ENCODE measurements at regions not wholly inside any gene's neighbourhood (a gene's known extent, or its start where the extent isn't known, plus 50 kb on each side); places are given as distances from the start of the nearest gene placed in this dataset.

DNA sequence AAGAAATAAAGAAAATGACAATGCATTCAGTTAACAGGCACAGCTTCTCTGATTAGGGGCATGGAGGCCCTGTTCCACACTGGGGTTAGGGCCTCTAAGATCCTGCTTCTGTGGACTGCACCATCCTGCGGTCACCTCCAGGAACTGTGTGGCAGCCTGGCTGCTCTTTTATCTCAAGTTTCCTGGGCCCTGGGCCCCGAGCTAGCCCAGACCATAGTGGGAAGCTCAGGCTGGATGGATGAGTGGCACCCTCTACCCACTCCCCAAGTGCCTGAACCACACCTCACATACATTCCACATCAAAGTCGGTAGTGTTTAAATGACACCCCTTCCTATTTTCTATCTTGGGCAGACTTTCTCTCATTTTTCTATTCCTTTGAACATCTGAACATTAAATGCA is 461.5 kb upstream of the MKI67 start:
- Histone ChIP-seq H3K27me3 (ENCODE audit: insufficient read depth, low read length) (no peaks in the 10 kb centered on the region), H3K4me1 (ENCODE audit: insufficient read depth, low read length) (no peaks in the 10 kb centered on the region), H3K36me3 (ENCODE audit: insufficient read depth, low read length) (no peaks in the 10 kb centered on the region), H3K4me3 (ENCODE audit: low read length) (no peak overlapping the region), H3K9me3 (ENCODE audit: low read length) (no peaks in the 10 kb centered on the region), H2AFZ (ENCODE audit: low read depth, low read length) (no peak overlapping the region)

DNA sequence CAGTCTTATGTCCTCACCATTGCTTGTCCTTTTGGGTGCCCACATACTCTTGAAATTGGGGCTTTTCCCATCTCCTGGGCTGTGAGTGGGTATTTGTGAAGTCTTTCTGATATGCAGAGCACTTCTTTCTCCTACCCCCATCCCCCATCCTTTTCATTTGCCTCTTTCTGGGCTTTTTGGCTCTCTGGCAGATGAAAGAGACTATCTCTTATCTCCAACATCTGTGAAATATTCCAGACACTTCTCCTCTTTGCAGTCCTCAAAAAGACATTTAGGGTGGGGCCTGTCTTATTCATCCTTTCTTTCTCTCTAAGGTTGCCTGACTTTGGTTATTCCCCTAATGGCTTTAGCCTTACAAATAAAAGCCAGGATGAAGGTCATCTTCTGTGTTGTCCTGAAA is 462.2 kb upstream of the MKI67 start:
- Histone ChIP-seq H2AFZ (ENCODE audit: low read depth, low read length) (no peak overlapping the region), H3K4me3 (ENCODE audit: low read length) (no peak overlapping the region), H3K27me3 (ENCODE audit: insufficient read depth, low read length) (no peaks in the 10 kb centered on the region), H3K4me1 (ENCODE audit: insufficient read depth, low read length) (no peaks in the 10 kb centered on the region), H3K36me3 (ENCODE audit: insufficient read depth, low read length) (no peaks in the 10 kb centered on the region), H3K9me3 (ENCODE audit: low read length) (no peaks in the 10 kb centered on the region)

DNA sequence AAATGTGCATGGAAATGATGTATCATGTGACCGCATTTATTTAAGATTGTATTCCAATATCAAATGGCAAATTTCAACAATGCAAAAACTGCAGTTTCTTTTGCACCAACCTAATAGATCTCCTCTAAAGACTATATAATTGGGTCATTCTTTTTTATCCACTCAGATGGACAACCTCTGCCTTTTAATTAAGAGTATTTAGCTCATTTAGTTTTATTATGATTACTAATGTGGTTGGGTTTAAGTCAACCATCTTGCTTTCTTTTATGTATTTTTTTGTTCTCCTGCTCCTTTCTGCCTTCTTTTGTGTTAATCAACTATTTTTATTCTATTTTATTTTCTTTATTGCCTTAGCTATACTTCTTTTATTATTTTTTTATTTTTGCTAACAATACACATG is 468.5 kb upstream of the MKI67 start:
- Histone ChIP-seq H3K9me3 (ENCODE audit: low read length) (no peaks in the 10 kb centered on the region), H2AFZ (ENCODE audit: low read depth, low read length) (no peak overlapping the region), H3K4me1 (ENCODE audit: insufficient read depth, low read length) (no peaks in the 10 kb centered on the region), H3K36me3 (ENCODE audit: insufficient read depth, low read length) (no peaks in the 10 kb centered on the region), H3K4me3 (ENCODE audit: low read length) (no peak overlapping the region), H3K27me3 (ENCODE audit: insufficient read depth, low read length) (no peaks in the 10 kb centered on the region)

DNA sequence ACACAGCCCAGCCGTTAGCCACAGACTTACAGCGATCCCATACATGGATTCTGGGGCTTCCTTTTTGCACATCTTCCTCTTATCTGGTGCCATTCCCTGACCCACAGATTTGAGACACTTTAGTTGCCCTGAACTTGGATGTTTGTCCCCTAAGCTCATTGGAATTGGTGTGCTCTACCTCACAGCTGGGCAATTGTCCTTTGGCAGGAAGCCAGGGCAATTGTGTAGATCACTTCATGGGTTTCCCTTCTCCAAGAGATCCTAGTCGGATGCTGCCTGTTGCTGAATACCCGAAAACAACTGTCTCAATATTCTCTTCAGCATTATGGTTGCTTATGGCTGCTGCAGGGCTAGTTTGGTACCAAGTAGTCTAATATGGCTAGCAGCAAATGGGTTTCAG is 470.7 kb upstream of the MKI67 start:
- no peak overlapping the region for H3K4me3 ChIP-seq (ENCODE audit: low read length)
- H2AFZ ChIP-seq (ENCODE audit: low read depth, low read length), result no peak overlapping the region
- H3K4me1 ChIP-seq (ENCODE audit: insufficient read depth, low read length), result no peaks in the 10 kb centered on the region
- H3K36me3 ChIP-seq (ENCODE audit: insufficient read depth, low read length), result no peaks in the 10 kb centered on the region
- no peaks in the 10 kb centered on the region for H3K27me3 ChIP-seq (ENCODE audit: insufficient read depth, low read length)
- no peaks in the 10 kb centered on the region for H3K9me3 ChIP-seq (ENCODE audit: low read length)

DNA sequence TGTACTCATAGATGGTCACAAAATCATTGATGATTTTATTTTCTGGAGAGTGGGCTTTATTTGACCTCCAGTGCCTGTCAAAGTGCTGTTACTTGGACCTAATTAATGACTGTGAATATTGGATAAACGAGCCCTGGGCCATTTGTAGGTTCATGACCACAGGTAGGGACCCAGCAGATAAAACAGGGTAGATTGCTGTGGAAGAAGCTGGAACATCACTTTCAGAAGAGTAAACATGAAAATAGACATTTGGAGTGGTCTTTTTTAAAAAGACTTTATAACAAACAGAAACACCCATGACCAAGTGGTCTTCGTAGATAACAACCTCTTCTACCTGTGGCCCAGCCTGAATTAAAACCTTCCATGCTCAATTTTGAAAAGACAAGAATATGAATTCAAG is 472.8 kb upstream of the MKI67 start:
- H3K36me3 ChIP-seq (ENCODE audit: insufficient read depth, low read length), result no peaks in the 10 kb centered on the region
- H3K4me3 ChIP-seq (ENCODE audit: low read length), result no peak overlapping the region
- no peaks in the 10 kb centered on the region for H3K9me3 ChIP-seq (ENCODE audit: low read length)
- H2AFZ ChIP-seq (ENCODE audit: low read depth, low read length), result no peak overlapping the region
- no peaks in the 10 kb centered on the region for H3K27me3 ChIP-seq (ENCODE audit: insufficient read depth, low read length)
- H3K4me1 ChIP-seq (ENCODE audit: insufficient read depth, low read length), result no peaks in the 10 kb centered on the region

DNA sequence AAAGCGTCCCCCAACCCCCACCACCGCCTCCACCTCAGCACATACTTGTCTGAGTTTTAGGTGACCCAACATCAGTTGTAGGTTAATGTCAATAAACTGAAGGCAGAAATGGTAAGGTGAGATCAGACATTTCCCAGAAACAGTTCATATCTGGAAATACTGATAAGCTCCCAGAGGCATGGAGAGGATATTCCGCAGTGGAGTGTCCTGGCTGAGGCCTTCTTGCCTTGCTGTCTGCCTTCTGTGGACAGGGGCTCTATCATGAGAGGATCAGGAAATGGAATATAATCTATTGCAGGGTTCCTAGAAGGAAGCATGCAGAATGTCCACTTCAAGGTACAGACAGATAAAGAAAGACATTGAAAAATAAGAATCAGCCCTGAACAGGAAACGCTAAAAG is 473.3 kb upstream of the MKI67 start:
- H3K4me3 ChIP-seq (ENCODE audit: low read length), result no peak overlapping the region

DNA sequence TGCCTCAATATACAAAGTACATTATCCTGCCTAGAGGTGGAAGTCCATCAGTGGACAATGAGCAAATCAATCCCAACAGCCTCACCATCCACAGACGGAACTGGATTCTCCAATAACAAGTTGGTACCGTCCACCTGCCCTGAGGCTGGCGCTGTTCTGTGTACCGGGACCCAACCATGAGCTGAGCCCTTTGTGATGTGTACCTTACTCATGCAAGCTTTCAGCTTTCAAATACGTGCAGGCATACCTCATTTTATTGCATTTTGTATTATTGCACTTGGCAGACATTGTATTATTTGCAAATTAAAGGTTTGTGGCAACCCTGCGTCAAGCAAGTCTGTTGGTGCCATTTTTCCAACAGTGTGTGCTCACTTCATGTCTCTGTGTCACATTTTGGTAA is 476.0 kb upstream of the MKI67 start:
- H3K36me3 ChIP-seq (ENCODE audit: insufficient read depth, low read length), result no peaks in the 10 kb centered on the region
- no peaks in the 10 kb centered on the region for H3K4me1 ChIP-seq (ENCODE audit: insufficient read depth, low read length)
- H2AFZ ChIP-seq (ENCODE audit: low read depth, low read length), result no peak overlapping the region
- H3K4me3 ChIP-seq (ENCODE audit: low read length), result no peak overlapping the region
- H3K27me3 ChIP-seq (ENCODE audit: insufficient read depth, low read length), result no peaks in the 10 kb centered on the region
- no peaks in the 10 kb centered on the region for H3K9me3 ChIP-seq (ENCODE audit: low read length)

More for the DNA sequence above, 473.3 kb upstream of the MKI67 start:
- H3K27me3 ChIP-seq (ENCODE audit: insufficient read depth, low read length), result no peaks in the 10 kb centered on the region
- H3K4me1 ChIP-seq (ENCODE audit: insufficient read depth, low read length), result no peaks in the 10 kb centered on the region
- H3K36me3 ChIP-seq (ENCODE audit: insufficient read depth, low read length), result no peaks in the 10 kb centered on the region
- no peak overlapping the region for H2AFZ ChIP-seq (ENCODE audit: low read depth, low read length)
- H3K9me3 ChIP-seq (ENCODE audit: low read length), result no peaks in the 10 kb centered on the region

DNA sequence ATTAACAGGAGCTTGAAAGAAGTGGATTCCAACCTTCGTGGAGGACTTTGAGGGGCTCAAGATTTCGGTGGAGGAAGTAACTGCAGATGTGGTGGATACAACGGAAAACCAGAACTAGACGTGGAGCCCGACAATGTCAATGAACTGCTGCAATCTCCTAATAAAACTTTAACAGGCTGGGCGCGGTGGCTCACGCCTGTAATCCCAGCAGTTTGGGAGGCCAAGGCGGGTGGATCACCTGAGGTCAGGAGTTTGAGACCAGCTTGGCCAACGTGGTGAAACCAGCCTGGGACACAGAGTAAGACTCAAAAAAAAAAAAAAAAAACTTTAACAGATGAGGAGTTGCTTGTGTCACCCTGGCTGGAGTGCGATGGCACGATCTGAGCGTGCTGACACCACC is 477.8 kb upstream of the MKI67 start:
- no peak overlapping the region for H3K4me3 ChIP-seq (ENCODE audit: low read length)
- H2AFZ ChIP-seq (ENCODE audit: low read depth, low read length), result no peak overlapping the region
- H3K9me3 ChIP-seq (ENCODE audit: low read length), result no peaks in the 10 kb centered on the region
- H3K36me3 ChIP-seq (ENCODE audit: insufficient read depth, low read length), result no peaks in the 10 kb centered on the region
- H3K27me3 ChIP-seq (ENCODE audit: insufficient read depth, low read length), result no peaks in the 10 kb centered on the region
- H3K4me1 ChIP-seq (ENCODE audit: insufficient read depth, low read length), result no peaks in the 10 kb centered on the region

DNA sequence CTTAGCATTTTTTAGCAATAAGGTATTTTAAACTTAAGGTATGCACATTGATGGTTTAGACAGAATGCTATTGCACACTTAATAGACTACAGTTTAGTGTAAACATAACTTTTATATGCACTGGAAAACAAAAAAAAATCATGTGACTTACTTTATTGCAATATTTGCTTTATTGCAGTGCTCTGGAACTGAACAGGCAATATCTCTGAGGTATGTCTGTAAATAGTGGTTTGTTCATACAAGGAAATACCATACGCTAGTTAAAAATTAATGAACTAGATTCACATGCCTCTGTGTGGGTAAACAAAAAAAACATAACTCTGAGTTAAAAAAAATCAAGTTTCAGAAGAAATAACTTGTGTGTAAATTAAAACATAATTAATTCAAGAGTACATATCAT is 479.0 kb upstream of the MKI67 start:
- Histone ChIP-seq H3K36me3 (ENCODE audit: insufficient read depth, low read length) (no peaks in the 10 kb centered on the region), H2AFZ (ENCODE audit: low read depth, low read length) (no peak overlapping the region), H3K4me1 (ENCODE audit: insufficient read depth, low read length) (no peaks in the 10 kb centered on the region), H3K9me3 (ENCODE audit: low read length) (no peaks in the 10 kb centered on the region), H3K27me3 (ENCODE audit: insufficient read depth, low read length) (no peaks in the 10 kb centered on the region), H3K4me3 (ENCODE audit: low read length) (no peak overlapping the region)

DNA sequence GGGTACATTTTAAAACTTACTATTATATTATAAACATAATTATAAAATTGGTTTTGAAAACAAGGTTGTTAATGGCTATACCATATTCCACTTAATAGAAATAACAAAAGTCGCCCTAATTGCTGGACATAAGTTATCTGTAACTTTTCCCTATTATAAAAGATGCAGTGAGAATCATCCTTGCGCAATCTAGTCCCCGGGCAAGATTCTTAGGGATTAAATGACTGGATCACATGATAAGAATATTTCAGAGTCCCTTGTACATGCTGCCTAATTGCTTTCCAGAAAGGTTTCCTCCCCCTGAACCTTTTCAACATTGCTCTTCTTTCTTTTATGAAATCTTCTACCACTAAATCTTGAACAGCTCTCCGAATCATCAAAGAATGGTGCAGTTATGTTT is 479.8 kb upstream of the MKI67 start:
- Histone ChIP-seq H3K4me1 (ENCODE audit: insufficient read depth, low read length) (no peaks in the 10 kb centered on the region), H3K9me3 (ENCODE audit: low read length) (no peaks in the 10 kb centered on the region), H3K36me3 (ENCODE audit: insufficient read depth, low read length) (no peaks in the 10 kb centered on the region)

DNA sequence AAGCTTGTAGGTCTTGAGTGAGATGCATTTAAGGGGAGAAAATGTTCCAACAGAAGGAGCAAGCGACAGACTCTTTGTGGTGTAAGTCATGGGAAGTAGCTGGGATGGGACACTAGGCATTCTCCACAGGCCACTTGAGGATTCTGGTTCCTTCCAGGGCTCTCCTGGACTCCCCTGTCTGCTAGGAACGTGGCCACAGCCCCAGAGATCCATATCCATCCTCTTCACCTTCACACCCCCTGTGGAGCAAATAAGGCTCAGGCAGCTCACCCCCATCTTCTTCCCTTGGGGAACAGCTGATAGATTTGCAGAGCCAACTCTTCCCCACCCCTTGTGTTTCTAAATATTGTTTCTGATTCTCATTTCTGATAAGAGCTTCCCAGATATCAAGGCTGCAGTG is 482.6 kb upstream of the MKI67 start:
- Histone ChIP-seq H3K4me3 (ENCODE audit: low read length) (no peak overlapping the region), H3K36me3 (ENCODE audit: insufficient read depth, low read length) (no peaks in the 10 kb centered on the region), H3K9me3 (ENCODE audit: low read length) (no peaks in the 10 kb centered on the region), H3K27me3 (ENCODE audit: insufficient read depth, low read length) (no peaks in the 10 kb centered on the region), H3K4me1 (ENCODE audit: insufficient read depth, low read length) (no peaks in the 10 kb centered on the region), H2AFZ (ENCODE audit: low read depth, low read length) (no peak overlapping the region)

More for the DNA sequence above, 479.8 kb upstream of the MKI67 start:
- no peak overlapping the region for H2AFZ ChIP-seq (ENCODE audit: low read depth, low read length)
- H3K4me3 ChIP-seq (ENCODE audit: low read length), result no peak overlapping the region
- no peaks in the 10 kb centered on the region for H3K27me3 ChIP-seq (ENCODE audit: insufficient read depth, low read length)

DNA sequence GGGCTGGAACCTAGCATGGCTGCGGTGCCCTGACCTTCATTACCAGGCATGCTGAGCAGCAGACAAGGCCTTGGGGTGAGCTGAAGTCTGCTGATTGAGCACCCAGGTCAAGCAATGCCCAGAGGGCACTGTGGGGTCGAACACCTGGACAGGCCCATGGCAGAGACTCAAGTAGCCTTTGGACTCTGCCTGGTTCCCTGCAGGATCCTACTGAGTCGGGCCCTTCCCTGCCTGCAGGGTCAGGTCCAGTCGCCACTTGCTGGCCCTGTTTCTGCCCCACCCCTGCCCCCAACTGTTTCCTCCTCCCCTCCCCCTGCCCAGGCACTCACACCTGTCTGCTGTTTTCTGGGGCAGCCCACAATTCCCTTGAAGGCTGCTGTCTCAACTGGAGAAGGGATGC is 483.2 kb upstream of the MKI67 start:
- no peaks in the 10 kb centered on the region for H3K4me1 ChIP-seq (ENCODE audit: insufficient read depth, low read length)
- H3K27me3 ChIP-seq (ENCODE audit: insufficient read depth, low read length), result no peaks in the 10 kb centered on the region
- no peak overlapping the region for H3K4me3 ChIP-seq (ENCODE audit: low read length)
- no peak overlapping the region for H2AFZ ChIP-seq (ENCODE audit: low read depth, low read length)
- H3K9me3 ChIP-seq (ENCODE audit: low read length), result no peaks in the 10 kb centered on the region
- H3K36me3 ChIP-seq (ENCODE audit: insufficient read depth, low read length), result no peaks in the 10 kb centered on the region

DNA sequence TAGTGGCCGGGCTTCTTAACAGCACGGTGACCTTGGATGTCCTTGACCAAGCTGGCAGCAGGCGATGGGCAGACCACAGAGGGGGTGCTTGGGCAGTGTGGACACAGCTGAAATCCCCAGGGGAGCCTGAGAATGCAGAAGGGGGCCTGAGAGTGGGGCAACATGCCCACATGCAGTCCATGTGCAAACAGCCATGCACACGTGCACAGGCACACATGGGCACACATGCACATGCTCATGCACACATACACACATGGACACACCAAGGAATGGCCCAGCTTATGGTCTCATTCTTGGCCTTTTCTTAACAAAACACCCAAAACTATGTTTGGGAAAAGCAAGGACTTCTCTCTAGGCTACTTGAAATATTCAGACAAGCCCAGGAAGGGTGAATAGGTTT is 483.9 kb upstream of the MKI67 start:
- H3K9me3 ChIP-seq (ENCODE audit: low read length), result no peaks in the 10 kb centered on the region
- H3K4me1 ChIP-seq (ENCODE audit: insufficient read depth, low read length), result no peaks in the 10 kb centered on the region
- H3K27me3 ChIP-seq (ENCODE audit: insufficient read depth, low read length), result no peaks in the 10 kb centered on the region
- no peaks in the 10 kb centered on the region for H3K36me3 ChIP-seq (ENCODE audit: insufficient read depth, low read length)
- no peak overlapping the region for H2AFZ ChIP-seq (ENCODE audit: low read depth, low read length)
- no peak overlapping the region for H3K4me3 ChIP-seq (ENCODE audit: low read length)

DNA sequence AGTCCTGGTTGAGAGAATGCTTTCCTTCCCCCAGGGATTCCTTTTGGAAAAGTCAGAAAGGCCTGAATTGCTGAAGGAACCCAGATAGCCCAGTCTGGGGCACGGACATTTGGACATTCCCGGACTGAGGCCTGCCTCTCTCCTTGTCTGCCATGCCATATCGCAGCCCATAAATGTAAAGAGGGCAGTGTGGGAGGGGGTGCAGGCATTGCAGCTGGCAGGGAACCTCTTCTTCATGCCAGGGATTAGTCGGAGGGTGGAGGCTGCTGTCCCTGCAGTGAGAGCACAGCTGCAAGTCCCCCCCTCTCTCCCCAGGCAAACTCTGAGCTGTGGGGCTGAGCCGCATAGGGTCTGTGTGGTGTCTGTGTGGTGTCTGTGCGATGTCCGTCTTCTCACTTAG is 486.0 kb upstream of the MKI67 start:
- no peaks in the 10 kb centered on the region for H3K4me1 ChIP-seq (ENCODE audit: insufficient read depth, low read length)
- no peaks in the 10 kb centered on the region for H3K27me3 ChIP-seq (ENCODE audit: insufficient read depth, low read length)
- no peaks in the 10 kb centered on the region for H3K9me3 ChIP-seq (ENCODE audit: low read length)
- H3K4me3 ChIP-seq (ENCODE audit: low read length), result no peak overlapping the region
- no peak overlapping the region for H2AFZ ChIP-seq (ENCODE audit: low read depth, low read length)
- no peaks in the 10 kb centered on the region for H3K36me3 ChIP-seq (ENCODE audit: insufficient read depth, low read length)
